T-helper 1 cell treated with Interleukin-12 subunit alpha and Interleukin-12 subunit beta and Interleukin-4 antibody, amounts not matched to agents 30 μg/mL and 1 μg/mL, for 36 hours (primary cell): ENCODE measurements at regions not wholly inside any gene's neighbourhood (a gene's known extent, or its start where the extent isn't known, plus 50 kb on each side); places are given as distances from the start of the nearest gene placed in this dataset.
"Not testable (repeated sequence)": the region's sequence is repeated elsewhere in the genome, so short reads cannot be mapped to it uniquely, and the experiment has no call there.

Experiments
- H3K27ac Mint-ChIP-seq: one replicate; pipeline ENCODE4 v1.8.0; 2021; ENCODE audit warnings: mild to moderate bottlenecking, mixed read lengths
- H3K27me3 Mint-ChIP-seq: one replicate; pipeline ENCODE4 v1.8.0; 2021; ENCODE audit warnings: low read depth, mixed read lengths
- H3K36me3 Mint-ChIP-seq: one replicate; pipeline ENCODE4 v1.8.0; 2021; ENCODE audit warnings: low read depth, mixed read lengths
- H3K4me1 Mint-ChIP-seq: one replicate; pipeline ENCODE4 v1.8.0; 2021; ENCODE audit warnings: low read depth, mixed read lengths
- H3K4me3 Mint-ChIP-seq: one replicate; pipeline ENCODE4 v1.8.0; 2021; ENCODE audit warnings: mild to moderate bottlenecking, moderate library complexity, mixed read lengths
- H3K9me3 Mint-ChIP-seq: one replicate; pipeline ENCODE4 v1.8.0; 2021; ENCODE audit warnings: mixed read lengths

- H3K4me1 Mint-ChIP-seq, H3K4me3 Mint-ChIP-seq, H3K36me3 Mint-ChIP-seq, H3K9me3 Mint-ChIP-seq, H3K27ac Mint-ChIP-seq: not testable (repeated sequence)
- peaks cover 26% of the 10 kb centered on the region for H3K27me3 Mint-ChIP-seq
Measured at GRCh38 chr1:109857702-109858101, 52.9 kb upstream of the CSF1 start.

GRCh38 chr1:109855986-109856385 is 54.7 kb upstream of the CSF1 start:
- not testable (repeated sequence) for H3K4me1 Mint-ChIP-seq, H3K36me3 Mint-ChIP-seq, H3K9me3 Mint-ChIP-seq, H3K27ac Mint-ChIP-seq, H3K4me3 Mint-ChIP-seq
- H3K27me3 Mint-ChIP-seq, result peaks cover 26% of the 10 kb centered on the region

GRCh38 chr1:109853972-109854371 is 56.7 kb upstream of the CSF1 start:
- not testable (repeated sequence) for H3K4me1 Mint-ChIP-seq, H3K4me3 Mint-ChIP-seq, H3K9me3 Mint-ChIP-seq, H3K27ac Mint-ChIP-seq, H3K36me3 Mint-ChIP-seq, H3K27me3 Mint-ChIP-seq

GRCh38 chr1:109852221-109853015 is 58.2 kb upstream of the CSF1 start:
- H3K9me3 Mint-ChIP-seq, H3K36me3 Mint-ChIP-seq, H3K4me1 Mint-ChIP-seq, H3K27ac Mint-ChIP-seq, H3K4me3 Mint-ChIP-seq, H3K27me3 Mint-ChIP-seq: not testable (repeated sequence)

GRCh38 chr1:109850827-109851226 is 59.8 kb upstream of the CSF1 start:
- Mint-ChIP-seq H3K27me3 (peaks cover 3% of the 10 kb centered on the region), H3K4me3 (no peak overlapping the region), H3K27ac (no peak overlapping the region), H3K9me3 (no peaks in the 10 kb centered on the region), H3K36me3 (peaks cover 3% of the 10 kb centered on the region), H3K4me1 (peaks cover 2% of the 10 kb centered on the region)

GRCh38 chr1:109850194-109850593 is 60.5 kb upstream of the CSF1 start:
- Mint-ChIP-seq H3K4me1 (peaks cover 2% of the 10 kb centered on the region), H3K9me3 (no peaks in the 10 kb centered on the region), H3K27ac (no peak overlapping the region), H3K4me3 (no peak overlapping the region), H3K36me3 (peaks cover 3% of the 10 kb centered on the region), H3K27me3 (peaks cover 6% of the 10 kb centered on the region)

GRCh38 chr1:109849655-109850054 is 61.0 kb upstream of the CSF1 start:
- Mint-ChIP-seq H3K27me3 (peaks cover 7% of the 10 kb centered on the region), H3K4me3 (no peak overlapping the region), H3K9me3 (peaks cover under 1% of the 10 kb centered on the region), H3K27ac (no peak overlapping the region), H3K4me1 (peaks cover 2% of the 10 kb centered on the region), H3K36me3 (peaks cover 3% of the 10 kb centered on the region)

- no peak overlapping the region for H3K27ac Mint-ChIP-seq
- peaks cover 3% of the 10 kb centered on the region for H3K36me3 Mint-ChIP-seq
- H3K4me1 Mint-ChIP-seq, result peaks cover 2% of the 10 kb centered on the region
- H3K27me3 Mint-ChIP-seq, result peaks cover 10% of the 10 kb centered on the region
- H3K4me3 Mint-ChIP-seq, result no peak overlapping the region
- peaks cover 4% of the 10 kb centered on the region for H3K9me3 Mint-ChIP-seq
Measured at GRCh38 chr1:109847251-109847650, 63.4 kb upstream of the CSF1 start.

GRCh38 chr1:109846846-109847245 is 63.8 kb upstream of the CSF1 start:
- Mint-ChIP-seq H3K4me1 (peaks cover 2% of the 10 kb centered on the region), H3K4me3 (no peak overlapping the region), H3K9me3 (peaks cover 4% of the 10 kb centered on the region), H3K27me3 (peaks cover 10% of the 10 kb centered on the region), H3K36me3 (peaks cover 3% of the 10 kb centered on the region), H3K27ac (no peak overlapping the region)

- peaks cover 4% of the 10 kb centered on the region for H3K9me3 Mint-ChIP-seq
- peaks cover 2% of the 10 kb centered on the region for H3K4me1 Mint-ChIP-seq
- no peak overlapping the region for H3K27ac Mint-ChIP-seq
Measured at GRCh38 chr1:109846162-109846561, 64.5 kb upstream of the CSF1 start.

GRCh38 chr1:109845658-109846057 is 65.0 kb upstream of the CSF1 start:
- Mint-ChIP-seq H3K27me3 (peaks cover 10% of the 10 kb centered on the region), H3K9me3 (peaks cover 6% of the 10 kb centered on the region)

More at GRCh38 chr1:109846162-109846561, 64.5 kb upstream of the CSF1 start:
- Mint-ChIP-seq H3K36me3 (peaks cover 3% of the 10 kb centered on the region), H3K4me3 (no peak overlapping the region), H3K27me3 (peaks cover 10% of the 10 kb centered on the region)

GRCh38 chr1:109844609-109845008 is 66.0 kb upstream of the CSF1 start:
- Mint-ChIP-seq H3K4me3 (no peak overlapping the region), H3K27ac (no peak overlapping the region), H3K4me1 (peaks cover 2% of the 10 kb centered on the region), H3K36me3 (peaks cover 3% of the 10 kb centered on the region), H3K27me3 (peaks cover 10% of the 10 kb centered on the region), H3K9me3 (peaks cover 9% of the 10 kb centered on the region)

More at GRCh38 chr1:109845658-109846057, 65.0 kb upstream of the CSF1 start:
- Mint-ChIP-seq H3K4me3 (no peak overlapping the region), H3K27ac (no peak overlapping the region), H3K4me1 (peaks cover 2% of the 10 kb centered on the region), H3K36me3 (peaks cover 3% of the 10 kb centered on the region)

GRCh38 chr1:109840011-109840629 is 70.5 kb upstream of the CSF1 start:
- Mint-ChIP-seq H3K36me3 (peaks cover 2% of the 10 kb centered on the region), H3K4me1 (peaks cover 2% of the 10 kb centered on the region), H3K27me3 (peaks cover 10% of the 10 kb centered on the region), H3K4me3 (no peak overlapping the region), H3K9me3 (peaks cover 20% of the 10 kb centered on the region), H3K27ac (no peak overlapping the region)

GRCh38 chr1:109839276-109839675 is 71.4 kb upstream of the CSF1 start:
- peaks cover 17% of the 10 kb centered on the region for H3K9me3 Mint-ChIP-seq
- H3K27me3 Mint-ChIP-seq, H3K27ac Mint-ChIP-seq, H3K36me3 Mint-ChIP-seq, H3K4me3 Mint-ChIP-seq, H3K4me1 Mint-ChIP-seq: not testable (repeated sequence)

- no peak overlapping the region for H3K27ac Mint-ChIP-seq
Measured at GRCh38 chr1:109838838-109839240, 71.8 kb upstream of the CSF1 start.

More at GRCh38 chr1:109838838-109839240, 71.8 kb upstream of the CSF1 start:
- no peaks in the 10 kb centered on the region for H3K4me1 Mint-ChIP-seq
- no peak overlapping the region for H3K4me3 Mint-ChIP-seq
- peaks cover 6% of the 10 kb centered on the region for H3K27me3 Mint-ChIP-seq
- peaks cover 2% of the 10 kb centered on the region for H3K36me3 Mint-ChIP-seq
- peaks cover 17% of the 10 kb centered on the region for H3K9me3 Mint-ChIP-seq
